ENCODE measurements at regions not wholly inside any gene's neighbourhood (a gene's known extent, or its start where the extent isn't known, plus 50 kb on each side); places are given as distances from the start of the nearest gene placed in this dataset.

DNA sequence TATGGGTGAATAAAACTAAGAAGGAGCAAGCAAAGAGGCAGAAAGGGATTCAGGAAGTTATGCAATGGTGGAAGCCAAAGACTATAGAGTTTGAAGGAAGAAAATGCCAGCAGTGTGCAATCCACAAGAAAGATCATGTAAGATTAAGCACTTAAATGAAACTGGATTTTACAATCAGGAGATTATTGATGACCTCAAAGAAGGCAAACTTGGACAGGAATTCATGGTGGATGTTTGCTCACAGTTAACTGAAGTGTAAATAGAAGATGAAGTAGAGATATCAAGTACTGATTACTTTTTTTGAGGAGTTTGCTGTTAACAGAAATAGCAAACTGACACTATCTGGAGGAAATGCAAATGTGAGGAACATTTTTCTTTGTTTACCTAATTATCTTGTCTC, 308.9 kb downstream of the RND3 start (continued):
- TF ChIP-seq SNAI2 (CRISPR knock-in tag; IDR thresholded peaks at IDR 0.05) (no peak), ZNF70 (CRISPR knock-in tag; IDR thresholded peaks at IDR 0.05) (no peak), ISL1 (CRISPR knock-in tag; IDR thresholded peaks at IDR 0.05) (no peak)

DNA sequence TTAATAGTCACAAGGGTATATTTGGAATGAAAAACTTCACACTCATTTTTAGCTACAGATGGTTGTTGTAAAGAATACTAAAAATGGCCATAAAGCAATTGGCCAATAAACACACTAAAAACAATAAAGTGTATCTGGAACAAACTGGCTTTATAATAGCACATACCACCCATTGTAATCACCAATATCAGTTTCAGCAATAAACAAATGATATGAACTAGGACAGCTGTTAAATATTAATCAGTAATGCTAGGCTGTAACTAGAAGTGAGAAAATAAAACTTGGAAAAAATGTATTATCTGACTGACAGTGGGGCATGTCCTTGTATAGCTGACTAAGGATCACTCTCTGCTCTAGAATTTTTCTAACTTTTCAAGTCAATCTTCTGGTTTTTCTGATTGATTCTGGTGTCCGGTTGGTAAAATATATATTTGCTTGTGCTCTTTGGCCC, 312.5 kb downstream of the RND3 start:
- no peak for TF ChIP-seq SNAI2 (CRISPR knock-in tag; IDR thresholded peaks at IDR 0.05)
- no peak for TF ChIP-seq BACH2 (CRISPR knock-in tag; IDR thresholded peaks at IDR 0.05; ENCODE audit: borderline replicate concordance)
- no peak for TF ChIP-seq ISL1 (CRISPR knock-in tag; IDR thresholded peaks at IDR 0.05)
- TF ChIP-seq ZNF565 (CRISPR knock-in tag; conservative IDR thresholded peaks at IDR 0.05; ENCODE audit: low read depth) = no peak
- TF ChIP-seq ZFP30 (CRISPR knock-in tag; IDR thresholded peaks at IDR 0.05) = no peak
- TF ChIP-seq, protein P1, sequence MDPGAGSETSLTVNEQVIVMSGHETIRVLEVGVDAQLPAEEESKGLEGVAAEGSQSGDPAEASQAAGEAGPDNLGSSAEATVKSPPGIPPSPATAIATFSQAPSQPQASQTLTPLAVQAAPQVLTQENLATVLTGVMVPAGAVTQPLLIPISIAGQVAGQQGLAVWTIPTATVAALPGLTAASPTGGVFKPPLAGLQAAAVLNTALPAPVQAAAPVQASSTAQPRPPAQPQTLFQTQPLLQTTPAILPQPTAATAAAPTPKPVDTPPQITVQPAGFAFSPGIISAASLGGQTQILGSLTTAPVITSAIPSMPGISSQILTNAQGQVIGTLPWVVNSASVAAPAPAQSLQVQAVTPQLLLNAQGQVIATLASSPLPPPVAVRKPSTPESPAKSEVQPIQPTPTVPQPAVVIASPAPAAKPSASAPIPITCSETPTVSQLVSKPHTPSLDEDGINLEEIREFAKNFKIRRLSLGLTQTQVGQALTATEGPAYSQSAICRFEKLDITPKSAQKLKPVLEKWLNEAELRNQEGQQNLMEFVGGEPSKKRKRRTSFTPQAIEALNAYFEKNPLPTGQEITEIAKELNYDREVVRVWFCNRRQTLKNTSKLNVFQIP (CRISPR knock-in tag; IDR thresholded peaks at IDR 0.05; ENCODE audit: borderline replicate concordance, low read depth) = no peak
- TF ChIP-seq, protein P2, sequence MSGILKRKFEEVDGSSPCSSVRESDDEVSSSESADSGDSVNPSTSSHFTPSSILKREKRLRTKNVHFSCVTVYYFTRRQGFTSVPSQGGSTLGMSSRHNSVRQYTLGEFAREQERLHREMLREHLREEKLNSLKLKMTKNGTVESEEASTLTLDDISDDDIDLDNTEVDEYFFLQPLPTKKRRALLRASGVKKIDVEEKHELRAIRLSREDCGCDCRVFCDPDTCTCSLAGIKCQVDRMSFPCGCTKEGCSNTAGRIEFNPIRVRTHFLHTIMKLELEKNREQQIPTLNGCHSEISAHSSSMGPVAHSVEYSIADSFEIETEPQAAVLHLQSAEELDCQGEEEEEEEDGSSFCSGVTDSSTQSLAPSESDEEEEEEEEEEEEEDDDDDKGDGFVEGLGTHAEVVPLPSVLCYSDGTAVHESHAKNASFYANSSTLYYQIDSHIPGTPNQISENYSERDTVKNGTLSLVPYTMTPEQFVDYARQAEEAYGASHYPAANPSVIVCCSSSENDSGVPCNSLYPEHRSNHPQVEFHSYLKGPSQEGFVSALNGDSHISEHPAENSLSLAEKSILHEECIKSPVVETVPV (CRISPR knock-in tag; IDR thresholded peaks at IDR 0.05) = no peak
- TF ChIP-seq ARNTL (CRISPR knock-in tag; IDR thresholded peaks at IDR 0.05; ENCODE audit: borderline replicate concordance, low read depth) = no peak
- TF ChIP-seq OSR1 (CRISPR knock-in tag; IDR thresholded peaks at IDR 0.05) = no peak
- no peak for TF ChIP-seq ZNF8 (CRISPR knock-in tag; IDR thresholded peaks at IDR 0.05)
- no peak for TF ChIP-seq TCF4 (CRISPR knock-in tag; IDR thresholded peaks at IDR 0.05; ENCODE audit: borderline replicate concordance)
- no peak for TF ChIP-seq ZFP3 (CRISPR knock-in tag; IDR thresholded peaks at IDR 0.05)
- TF ChIP-seq TOX (CRISPR knock-in tag; IDR thresholded peaks at IDR 0.05; ENCODE audit: borderline replicate concordance) = no peak
- no peak for TF ChIP-seq GLIS3 (CRISPR knock-in tag; IDR thresholded peaks at IDR 0.05)
- no peak for TF ChIP-seq RARB (CRISPR knock-in tag; IDR thresholded peaks at IDR 0.05)
- no peak for TF ChIP-seq ZC3H10 (CRISPR knock-in tag; IDR thresholded peaks at IDR 0.05)
- TF ChIP-seq, protein P3, sequence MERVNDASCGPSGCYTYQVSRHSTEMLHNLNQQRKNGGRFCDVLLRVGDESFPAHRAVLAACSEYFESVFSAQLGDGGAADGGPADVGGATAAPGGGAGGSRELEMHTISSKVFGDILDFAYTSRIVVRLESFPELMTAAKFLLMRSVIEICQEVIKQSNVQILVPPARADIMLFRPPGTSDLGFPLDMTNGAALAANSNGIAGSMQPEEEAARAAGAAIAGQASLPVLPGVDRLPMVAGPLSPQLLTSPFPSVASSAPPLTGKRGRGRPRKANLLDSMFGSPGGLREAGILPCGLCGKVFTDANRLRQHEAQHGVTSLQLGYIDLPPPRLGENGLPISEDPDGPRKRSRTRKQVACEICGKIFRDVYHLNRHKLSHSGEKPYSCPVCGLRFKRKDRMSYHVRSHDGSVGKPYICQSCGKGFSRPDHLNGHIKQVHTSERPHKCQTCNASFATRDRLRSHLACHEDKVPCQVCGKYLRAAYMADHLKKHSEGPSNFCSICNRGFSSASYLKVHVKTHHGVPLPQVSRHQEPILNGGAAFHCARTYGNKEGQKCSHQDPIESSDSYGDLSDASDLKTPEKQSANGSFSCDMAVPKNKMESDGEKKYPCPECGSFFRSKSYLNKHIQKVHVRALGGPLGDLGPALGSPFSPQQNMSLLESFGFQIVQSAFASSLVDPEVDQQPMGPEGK (CRISPR knock-in tag; IDR thresholded peaks at IDR 0.05; ENCODE audit: borderline replicate concordance) = no peak
- no peak for ATAC-seq

DNA sequence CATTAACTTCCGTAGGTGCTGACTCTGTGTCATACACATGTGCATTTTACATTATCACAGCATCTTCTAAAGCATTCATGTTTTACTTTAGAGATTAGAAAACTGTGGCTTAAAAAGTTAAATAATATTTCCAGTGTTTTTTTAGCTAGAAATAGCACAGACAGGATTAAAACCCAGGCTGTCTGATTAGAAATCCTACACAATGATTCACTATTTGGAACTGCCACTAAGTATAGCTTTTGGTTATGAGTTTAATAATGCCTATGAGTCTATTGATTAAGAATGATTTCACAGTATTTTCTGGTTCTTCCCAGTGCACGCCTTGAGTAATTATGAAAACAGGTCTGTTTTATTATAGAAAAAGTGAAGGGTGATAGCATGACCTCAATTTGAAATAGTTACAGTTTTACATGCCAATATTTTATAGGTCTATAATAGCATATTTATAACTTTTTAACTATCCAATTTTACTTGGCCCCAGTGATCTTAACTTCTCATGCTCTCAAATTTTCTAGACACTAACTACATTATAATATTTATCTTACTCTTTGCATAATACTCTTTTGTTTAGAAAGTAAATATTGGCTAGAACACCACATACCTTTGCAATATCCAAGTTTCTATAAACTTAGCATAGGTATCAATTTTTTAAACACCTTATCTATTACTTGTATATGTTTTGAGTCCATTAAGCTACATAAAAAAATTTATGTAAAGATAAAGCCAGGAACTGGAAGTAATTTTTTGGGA, 313.2 kb downstream of the RND3 start:
- TF ChIP-seq ZNF565 (CRISPR knock-in tag; conservative IDR thresholded peaks at IDR 0.05; ENCODE audit: low read depth) = no peak
- no peak for TF ChIP-seq ZFP30 (CRISPR knock-in tag; IDR thresholded peaks at IDR 0.05)
- TF ChIP-seq GLIS3 (CRISPR knock-in tag; IDR thresholded peaks at IDR 0.05) = no peak
- TF ChIP-seq ARNTL (CRISPR knock-in tag; IDR thresholded peaks at IDR 0.05; ENCODE audit: borderline replicate concordance, low read depth) = no peak
- TF ChIP-seq ZC3H10 (CRISPR knock-in tag; IDR thresholded peaks at IDR 0.05) = no peak
- TF ChIP-seq ISL1 (CRISPR knock-in tag; IDR thresholded peaks at IDR 0.05) = no peak
- TF ChIP-seq, protein P1 (CRISPR knock-in tag; IDR thresholded peaks at IDR 0.05; ENCODE audit: borderline replicate concordance, low read depth) = no peak
- no peak for TF ChIP-seq ZFP3 (CRISPR knock-in tag; IDR thresholded peaks at IDR 0.05)
- TF ChIP-seq, protein P4, sequence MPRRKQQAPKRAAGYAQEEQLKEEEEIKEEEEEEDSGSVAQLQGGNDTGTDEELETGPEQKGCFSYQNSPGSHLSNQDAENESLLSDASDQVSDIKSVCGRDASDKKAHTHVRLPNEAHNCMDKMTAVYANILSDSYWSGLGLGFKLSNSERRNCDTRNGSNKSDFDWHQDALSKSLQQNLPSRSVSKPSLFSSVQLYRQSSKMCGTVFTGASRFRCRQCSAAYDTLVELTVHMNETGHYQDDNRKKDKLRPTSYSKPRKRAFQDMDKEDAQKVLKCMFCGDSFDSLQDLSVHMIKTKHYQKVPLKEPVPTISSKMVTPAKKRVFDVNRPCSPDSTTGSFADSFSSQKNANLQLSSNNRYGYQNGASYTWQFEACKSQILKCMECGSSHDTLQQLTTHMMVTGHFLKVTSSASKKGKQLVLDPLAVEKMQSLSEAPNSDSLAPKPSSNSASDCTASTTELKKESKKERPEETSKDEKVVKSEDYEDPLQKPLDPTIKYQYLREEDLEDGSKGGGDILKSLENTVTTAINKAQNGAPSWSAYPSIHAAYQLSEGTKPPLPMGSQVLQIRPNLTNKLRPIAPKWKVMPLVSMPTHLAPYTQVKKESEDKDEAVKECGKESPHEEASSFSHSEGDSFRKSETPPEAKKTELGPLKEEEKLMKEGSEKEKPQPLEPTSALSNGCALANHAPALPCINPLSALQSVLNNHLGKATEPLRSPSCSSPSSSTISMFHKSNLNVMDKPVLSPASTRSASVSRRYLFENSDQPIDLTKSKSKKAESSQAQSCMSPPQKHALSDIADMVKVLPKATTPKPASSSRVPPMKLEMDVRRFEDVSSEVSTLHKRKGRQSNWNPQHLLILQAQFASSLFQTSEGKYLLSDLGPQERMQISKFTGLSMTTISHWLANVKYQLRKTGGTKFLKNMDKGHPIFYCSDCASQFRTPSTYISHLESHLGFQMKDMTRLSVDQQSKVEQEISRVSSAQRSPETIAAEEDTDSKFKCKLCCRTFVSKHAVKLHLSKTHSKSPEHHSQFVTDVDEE (CRISPR knock-in tag; IDR thresholded peaks at IDR 0.05) = no peak
- TF ChIP-seq, protein P3 (CRISPR knock-in tag; IDR thresholded peaks at IDR 0.05; ENCODE audit: borderline replicate concordance) = no peak
- no peak for TF ChIP-seq PPARA (CRISPR knock-in tag; IDR thresholded peaks at IDR 0.05; ENCODE audit: borderline replicate concordance)
- TF ChIP-seq TOX (CRISPR knock-in tag; IDR thresholded peaks at IDR 0.05; ENCODE audit: borderline replicate concordance) = no peak
- ATAC-seq = no peak

Measured in SK-N-SH treated with all-trans-retinoic acid at 6 μM for 48 hours (cell line).